ENCODE measurements at regions not wholly inside any gene's neighbourhood (a gene's known extent, or its start where the extent isn't known, plus 50 kb on each side); places are given as distances from the start of the nearest gene placed in this dataset.

DNA sequence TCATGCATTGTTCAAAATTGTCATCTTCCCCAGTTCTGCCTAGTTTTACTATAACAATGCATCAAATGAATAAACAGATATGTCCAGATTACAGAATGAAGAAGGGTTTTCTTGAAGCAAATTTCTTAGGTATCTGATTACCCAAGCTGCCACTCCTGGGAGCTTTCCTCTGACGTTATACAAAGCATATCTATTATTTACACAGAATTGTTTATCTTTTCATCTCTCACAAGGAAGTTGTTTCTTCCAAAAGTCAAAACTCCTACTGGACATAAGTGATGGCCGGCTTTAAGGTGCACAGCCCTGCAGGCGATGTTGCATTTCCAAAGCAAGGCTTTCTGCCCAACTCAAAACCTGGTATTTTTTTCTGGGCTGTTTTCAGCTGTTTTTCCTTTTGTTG lies 73.4 kb upstream of the ANKH start:
- no peak for TF ChIP-seq POLR2A (IDR thresholded peaks at IDR 0.05)
- TF ChIP-seq, protein P1, sequence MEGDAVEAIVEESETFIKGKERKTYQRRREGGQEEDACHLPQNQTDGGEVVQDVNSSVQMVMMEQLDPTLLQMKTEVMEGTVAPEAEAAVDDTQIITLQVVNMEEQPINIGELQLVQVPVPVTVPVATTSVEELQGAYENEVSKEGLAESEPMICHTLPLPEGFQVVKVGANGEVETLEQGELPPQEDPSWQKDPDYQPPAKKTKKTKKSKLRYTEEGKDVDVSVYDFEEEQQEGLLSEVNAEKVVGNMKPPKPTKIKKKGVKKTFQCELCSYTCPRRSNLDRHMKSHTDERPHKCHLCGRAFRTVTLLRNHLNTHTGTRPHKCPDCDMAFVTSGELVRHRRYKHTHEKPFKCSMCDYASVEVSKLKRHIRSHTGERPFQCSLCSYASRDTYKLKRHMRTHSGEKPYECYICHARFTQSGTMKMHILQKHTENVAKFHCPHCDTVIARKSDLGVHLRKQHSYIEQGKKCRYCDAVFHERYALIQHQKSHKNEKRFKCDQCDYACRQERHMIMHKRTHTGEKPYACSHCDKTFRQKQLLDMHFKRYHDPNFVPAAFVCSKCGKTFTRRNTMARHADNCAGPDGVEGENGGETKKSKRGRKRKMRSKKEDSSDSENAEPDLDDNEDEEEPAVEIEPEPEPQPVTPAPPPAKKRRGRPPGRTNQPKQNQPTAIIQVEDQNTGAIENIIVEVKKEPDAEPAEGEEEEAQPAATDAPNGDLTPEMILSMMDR (IDR thresholded peaks at IDR 0.05) = no peak
- no peak for TF ChIP-seq POLR2AphosphoS5 (IDR thresholded peaks at IDR 0.05; ENCODE audit: insufficient read depth in 1 of 2, low read depth in 1 of 2)
- H3K4me1 ChIP-seq = no peaks in the 10 kb centered on the region
- H3K9me3 ChIP-seq = no peaks in the 10 kb centered on the region
- no peaks in the 10 kb centered on the region for H3K36me3 ChIP-seq
- intact Hi-C loops (cut with DNase I) = no loop called here
- H3K4me3 ChIP-seq = no peak overlapping the region
- DNase-seq (ENCODE audit: extremely low spot score in 2 of 2) = no peak
- H3K27me3 ChIP-seq = no peaks in the 10 kb centered on the region
- no peak overlapping the region for H3K27ac ChIP-seq

DNA sequence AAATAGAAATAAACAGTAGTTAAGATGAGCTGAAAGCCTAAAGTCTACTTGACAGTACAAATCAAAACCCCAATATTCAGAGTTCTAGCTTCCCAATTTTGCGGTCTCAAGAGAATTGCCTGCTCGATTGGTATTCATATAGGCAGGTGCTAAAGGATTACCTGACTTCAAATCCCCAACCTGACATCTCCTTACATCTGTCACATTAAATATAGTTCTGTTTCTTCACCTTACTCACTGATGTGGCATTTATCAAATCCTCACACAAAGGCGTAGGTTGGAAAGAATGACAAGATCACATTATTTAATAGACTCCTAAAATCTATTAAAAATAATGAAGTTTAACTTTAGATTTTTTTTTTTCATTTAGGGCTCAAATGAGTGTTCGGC lies 72.8 kb upstream of the ANKH start:
- Histone ChIP-seq H3K27me3 (no peaks in the 10 kb centered on the region), H3K9me3 (no peaks in the 10 kb centered on the region), H3K36me3 (no peaks in the 10 kb centered on the region), H3K4me1 (no peaks in the 10 kb centered on the region), H3K4me3 (no peak overlapping the region), H3K27ac (no peak overlapping the region)
- no peak for TF ChIP-seq POLR2A (IDR thresholded peaks at IDR 0.05)
- TF ChIP-seq, protein P1 (IDR thresholded peaks at IDR 0.05) = no peak
- no peak for TF ChIP-seq POLR2AphosphoS5 (IDR thresholded peaks at IDR 0.05; ENCODE audit: insufficient read depth in 1 of 2, low read depth in 1 of 2)
- intact Hi-C loops (cut with DNase I) = no loop called here
- DNase-seq (ENCODE audit: extremely low spot score in 2 of 2) = no peak

DNA sequence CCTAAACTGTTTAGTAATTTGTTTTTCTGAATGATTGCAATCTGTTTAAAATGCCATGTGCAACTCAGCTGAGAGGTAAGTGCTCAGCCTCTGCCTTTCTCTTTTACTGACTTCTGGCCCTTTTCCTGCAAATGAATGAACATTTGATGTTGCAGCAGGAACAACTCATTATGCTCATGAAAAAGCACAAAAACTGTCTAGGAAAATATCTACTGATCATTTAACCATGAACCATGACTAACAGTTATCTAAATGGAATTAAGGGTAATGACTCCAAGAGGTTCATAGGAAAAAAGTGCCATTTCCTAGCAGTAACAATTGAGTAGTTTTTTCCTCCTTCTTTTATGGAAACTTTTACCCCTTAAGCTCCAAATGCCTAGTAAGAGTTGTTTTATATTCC lies 70.6 kb upstream of the ANKH start:
- TF ChIP-seq, protein P1 (IDR thresholded peaks at IDR 0.05) = no peak
- TF ChIP-seq POLR2A (IDR thresholded peaks at IDR 0.05) = no peak
- TF ChIP-seq POLR2AphosphoS5 (IDR thresholded peaks at IDR 0.05; ENCODE audit: insufficient read depth in 1 of 2, low read depth in 1 of 2) = no peak
- Histone ChIP-seq H3K9me3 (no peaks in the 10 kb centered on the region), H3K27me3 (no peaks in the 10 kb centered on the region), H3K36me3 (no peaks in the 10 kb centered on the region), H3K27ac (no peak overlapping the region), H3K4me1 (no peaks in the 10 kb centered on the region), H3K4me3 (no peak overlapping the region)
- intact Hi-C loops (cut with DNase I) = no loop called here
- no peak for DNase-seq (ENCODE audit: extremely low spot score in 2 of 2)

DNA sequence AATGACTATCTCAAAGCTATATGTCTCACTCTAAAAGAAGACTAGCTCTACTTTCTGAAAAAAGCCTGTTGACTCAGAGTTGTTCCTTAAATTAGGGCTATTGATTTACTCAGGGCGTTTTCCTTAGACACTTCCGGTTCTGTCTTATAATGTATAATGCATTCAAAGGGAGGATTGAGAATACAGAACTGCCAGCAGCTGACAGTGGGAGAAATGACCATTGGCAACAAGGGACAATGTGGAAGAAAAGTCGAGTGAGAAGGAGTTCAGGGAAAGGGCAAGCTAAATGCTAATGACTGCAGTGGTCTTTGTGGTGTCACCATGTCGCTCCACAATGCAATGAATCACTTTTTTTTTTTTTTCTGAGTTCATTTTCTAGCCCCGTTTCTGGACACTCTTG lies 65.7 kb upstream of the ANKH start:
- no peak overlapping the region for H3K27ac ChIP-seq
- no peak overlapping the region for H3K4me3 ChIP-seq
- no peaks in the 10 kb centered on the region for H3K27me3 ChIP-seq
- intact Hi-C loops (cut with DNase I) = no loop called here
- H3K9me3 ChIP-seq = no peaks in the 10 kb centered on the region
- TF ChIP-seq POLR2A (IDR thresholded peaks at IDR 0.05) (no peak), POLR2AphosphoS5 (IDR thresholded peaks at IDR 0.05; ENCODE audit: insufficient read depth in 1 of 2, low read depth in 1 of 2) (no peak)
- TF ChIP-seq, protein P1 (IDR thresholded peaks at IDR 0.05) = no peak
- no peaks in the 10 kb centered on the region for H3K4me1 ChIP-seq
- no peak for DNase-seq (ENCODE audit: extremely low spot score in 2 of 2)
- no peaks in the 10 kb centered on the region for H3K36me3 ChIP-seq

DNA sequence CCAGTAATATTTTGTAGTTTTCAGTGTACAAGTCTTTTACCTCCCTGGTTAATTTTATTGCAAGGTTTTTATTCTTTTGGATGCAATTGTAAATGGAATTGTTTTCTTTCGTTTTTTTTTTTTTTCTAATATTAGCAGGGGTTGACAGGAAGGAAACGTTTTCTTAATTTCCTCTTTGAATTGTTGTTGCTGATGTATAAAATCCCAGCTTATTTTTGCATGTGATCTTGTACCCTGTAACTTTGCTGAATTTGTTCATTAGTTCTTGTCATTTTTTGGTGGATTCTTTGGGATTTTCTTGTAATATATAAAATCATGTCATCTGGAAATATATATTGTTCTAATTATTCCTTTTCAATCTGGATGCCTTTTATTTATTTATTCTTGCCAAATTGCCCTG lies 65.0 kb upstream of the ANKH start:
- Histone ChIP-seq H3K36me3 (no peaks in the 10 kb centered on the region), H3K4me1 (no peaks in the 10 kb centered on the region), H3K4me3 (no peak overlapping the region), H3K27ac (no peak overlapping the region), H3K27me3 (no peaks in the 10 kb centered on the region), H3K9me3 (no peaks in the 10 kb centered on the region)
- TF ChIP-seq POLR2A (IDR thresholded peaks at IDR 0.05) (no peak), POLR2AphosphoS5 (IDR thresholded peaks at IDR 0.05; ENCODE audit: insufficient read depth in 1 of 2, low read depth in 1 of 2) (no peak)
- TF ChIP-seq, protein P1 (IDR thresholded peaks at IDR 0.05) = no peak
- intact Hi-C loops (cut with DNase I) = no loop called here
- DNase-seq (ENCODE audit: extremely low spot score in 2 of 2) = no peak

All from vagina (tissue), 2 donors.